ENCODE measurements at regions not wholly inside any gene's neighbourhood (a gene's known extent, or its start where the extent isn't known, plus 50 kb on each side); places are given as distances from the start of the nearest gene placed in this dataset.

- H3K27ac ChIP-seq (ENCODE audit: low read depth, low read length) = no peak overlapping the region
- H3K4me3 ChIP-seq (ENCODE audit: low read depth, low read length) = no peak overlapping the region
- TF ChIP-seq CTCF (IDR thresholded peaks at IDR 0.05; ENCODE audit: low read depth, low read length) = no peak
- ChIA-PET CTCF (no interaction called here), POLR2A (no interaction called here)
- no peaks in the 10 kb centered on the region for H3K9me3 ChIP-seq (ENCODE audit: control insufficient read depth, insufficient read depth, low read length)
- H3K27me3 ChIP-seq (ENCODE audit: control insufficient read depth, insufficient read depth, low read length) = no peaks in the 10 kb centered on the region
- DNase-seq (ENCODE audit: low read depth, low spot score) = no peak
Observed at GRCh38 chr11:82458147-82458546, 275.5 kb downstream of the FAM181B start.

GRCh38 chr11:82450996-82451395 is 282.7 kb downstream of the FAM181B start:
- ChIA-PET POLR2A (no interaction called here), CTCF (no interaction called here)
- no peak for TF ChIP-seq CTCF (IDR thresholded peaks at IDR 0.05; ENCODE audit: low read depth, low read length)

GRCh38 chr11:82406611-82407010 is 327.1 kb downstream of the FAM181B start:
- TF ChIP-seq CTCF (IDR thresholded peaks at IDR 0.05; ENCODE audit: low read depth, low read length) = no peak
- H3K9me3 ChIP-seq (ENCODE audit: control insufficient read depth, insufficient read depth, low read length) = peaks cover 9% of the 10 kb centered on the region
- POLR2A ChIA-PET = no interaction called here
- CTCF ChIA-PET = no interaction called here
- no peaks in the 10 kb centered on the region for H3K27me3 ChIP-seq (ENCODE audit: control insufficient read depth, insufficient read depth, low read length)
- H3K4me3 ChIP-seq (ENCODE audit: low read depth, low read length) = no peak overlapping the region
- no peak overlapping the region for H3K27ac ChIP-seq (ENCODE audit: low read depth, low read length)
- DNase-seq (ENCODE audit: low read depth, low spot score) = no peak

More at GRCh38 chr11:82450996-82451395, 282.7 kb downstream of the FAM181B start:
- Histone ChIP-seq H3K27ac (ENCODE audit: low read depth, low read length) (no peak overlapping the region), H3K9me3 (ENCODE audit: control insufficient read depth, insufficient read depth, low read length) (no peaks in the 10 kb centered on the region), H3K4me3 (ENCODE audit: low read depth, low read length) (no peak overlapping the region), H3K27me3 (ENCODE audit: control insufficient read depth, insufficient read depth, low read length) (no peaks in the 10 kb centered on the region)
- DNase-seq (ENCODE audit: low read depth, low spot score) = no peak

- H3K9me3 ChIP-seq (ENCODE audit: control insufficient read depth, insufficient read depth, low read length) = peaks cover 9% of the 10 kb centered on the region
- DNase-seq (ENCODE audit: low read depth, low spot score) = no peak
- no peak overlapping the region for H3K4me3 ChIP-seq (ENCODE audit: low read depth, low read length)
- CTCF ChIA-PET = no interaction called here
- no peaks in the 10 kb centered on the region for H3K27me3 ChIP-seq (ENCODE audit: control insufficient read depth, insufficient read depth, low read length)
- POLR2A ChIA-PET = no interaction called here
- TF ChIP-seq CTCF (IDR thresholded peaks at IDR 0.05; ENCODE audit: low read depth, low read length) = no peak
- H3K27ac ChIP-seq (ENCODE audit: low read depth, low read length) = no peak overlapping the region
Observed at GRCh38 chr11:82405421-82405820, 328.2 kb downstream of the FAM181B start.

GRCh38 chr11:82404981-82405380 is 328.7 kb downstream of the FAM181B start:
- no peak for DNase-seq (ENCODE audit: low read depth, low spot score)
- POLR2A ChIA-PET = no interaction called here
- Histone ChIP-seq H3K27me3 (ENCODE audit: control insufficient read depth, insufficient read depth, low read length) (no peaks in the 10 kb centered on the region), H3K4me3 (ENCODE audit: low read depth, low read length) (no peak overlapping the region), H3K27ac (ENCODE audit: low read depth, low read length) (no peak overlapping the region), H3K9me3 (ENCODE audit: control insufficient read depth, insufficient read depth, low read length) (peaks cover 9% of the 10 kb centered on the region)
- CTCF ChIA-PET = no interaction called here
- TF ChIP-seq CTCF (IDR thresholded peaks at IDR 0.05; ENCODE audit: low read depth, low read length) = no peak
